GDM1 (cell line): ENCODE measurements at regions not wholly inside any gene's neighbourhood (a gene's known extent, or its start where the extent isn't known, plus 50 kb on each side); places are given as distances from the start of the nearest gene placed in this dataset.

Experiments
- DNase-seq: peaks from one replicate; lab custom pipeline; 2025; lab: John Stamatoyannopoulos, UW

GRCh38 chr10:83657487-83657886, 481.8 kb upstream of the GHITM start:
- DNase-seq, result no peak

- no peak for DNase-seq
Measured at GRCh38 chr10:83663918-83664317, 475.4 kb upstream of the GHITM start.

- no peak for DNase-seq
Measured at GRCh38 chr10:83666762-83667161, 472.5 kb upstream of the GHITM start.

- no peak for DNase-seq
Measured at GRCh38 chr10:83667594-83667993, 471.7 kb upstream of the GHITM start.

- no peak for DNase-seq
Measured at GRCh38 chr10:83673316-83673715, 466.0 kb upstream of the GHITM start.

- DNase-seq, result no peak
Measured at GRCh38 chr10:83677795-83678194, 461.5 kb upstream of the GHITM start.

- DNase-seq, result no peak
Measured at GRCh38 chr10:83678850-83679249, 460.5 kb upstream of the GHITM start.

- DNase-seq, result no peak
Measured at GRCh38 chr10:83680470-83680891, 458.8 kb upstream of the GHITM start.

GRCh38 chr10:83682414-83682813, 456.9 kb upstream of the GHITM start:
- no peak for DNase-seq

- no peak for DNase-seq
Measured at GRCh38 chr10:83685458-83685857, 453.9 kb upstream of the GHITM start.

GRCh38 chr10:83691791-83692596, 447.3 kb upstream of the GHITM start:
- no peak for DNase-seq

GRCh38 chr10:83698899-83699298, 440.4 kb upstream of the GHITM start:
- no peak for DNase-seq

GRCh38 chr10:83701799-83702198, 437.5 kb upstream of the GHITM start:
- no peak for DNase-seq

GRCh38 chr10:83702731-83703130, 436.6 kb upstream of the GHITM start:
- DNase-seq, result no peak

GRCh38 chr10:83706120-83706519, 433.2 kb upstream of the GHITM start:
- no peak for DNase-seq

- DNase-seq, result no peak
Measured at GRCh38 chr10:83706952-83707582, 432.2 kb upstream of the GHITM start.

GRCh38 chr10:83713423-83713822, 425.9 kb upstream of the GHITM start:
- DNase-seq, result no peak

GRCh38 chr10:83723080-83723479, 416.2 kb upstream of the GHITM start:
- no peak for DNase-seq

GRCh38 chr10:83724471-83725241, 414.7 kb upstream of the GHITM start:
- no peak for DNase-seq

GRCh38 chr10:83725567-83725966, 413.7 kb upstream of the GHITM start:
- DNase-seq, result no peak

- no peak for DNase-seq
Measured at GRCh38 chr10:83734278-83734677, 405.0 kb upstream of the GHITM start.

GRCh38 chr10:83736008-83736407, 403.3 kb upstream of the GHITM start:
- no peak for DNase-seq

GRCh38 chr10:83750604-83751003, 388.7 kb upstream of the GHITM start:
- DNase-seq, result no peak
